Fibroblast of upper back skin (primary cell): ENCODE measurements at regions not wholly inside any gene's neighbourhood (a gene's known extent, or its start where the extent isn't known, plus 50 kb on each side); places are given as distances from the start of the nearest gene placed in this dataset.

Experiments
- DNase-seq: peaks from one replicate; pipeline ENCODE4 v3.0.0-alpha.2; 2013

DNA sequence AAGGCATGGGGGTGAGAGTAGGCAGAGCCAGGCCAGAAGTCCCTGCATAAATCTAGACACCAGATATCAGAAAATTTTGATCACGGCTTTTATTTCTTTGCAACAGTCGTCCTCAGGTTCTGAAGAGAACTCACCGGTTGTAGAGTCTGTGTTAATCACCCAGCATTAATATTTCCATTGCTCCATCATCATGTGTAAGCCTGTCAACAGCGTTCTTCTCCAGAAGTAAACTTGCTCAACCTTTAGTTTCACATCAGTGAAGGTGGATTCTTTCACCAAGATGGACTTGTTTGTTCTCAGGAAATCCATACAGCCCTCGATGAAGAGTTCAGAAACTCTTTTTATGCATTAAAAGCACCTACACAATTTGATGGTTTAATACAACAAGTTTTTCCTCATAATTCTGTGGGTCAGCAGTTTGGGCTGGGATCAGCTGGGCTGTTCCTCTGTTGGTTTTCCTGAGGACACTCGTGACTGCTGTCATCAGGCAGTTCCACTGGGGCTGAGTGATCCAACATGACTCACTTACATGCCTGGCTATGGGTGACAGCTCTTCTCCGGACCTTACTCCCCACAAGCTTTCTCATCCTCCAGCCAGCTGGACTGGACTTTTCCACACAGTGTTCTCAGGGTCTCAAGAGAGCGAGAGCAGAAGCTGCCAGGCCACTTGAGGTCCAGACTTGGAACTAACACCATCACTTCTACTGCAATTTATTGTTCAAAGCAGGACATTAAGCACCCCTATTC, 303.4 kb downstream of the ZNF621 start:
- DNase-seq, result no peak

GRCh38 chr3:40828741-40829415, 304.1 kb downstream of the ZNF621 start:
- DNase-seq, result no peak

GRCh38 chr3:40829876-40830275, 305.1 kb downstream of the ZNF621 start:
- DNase-seq, result no peak

DNA sequence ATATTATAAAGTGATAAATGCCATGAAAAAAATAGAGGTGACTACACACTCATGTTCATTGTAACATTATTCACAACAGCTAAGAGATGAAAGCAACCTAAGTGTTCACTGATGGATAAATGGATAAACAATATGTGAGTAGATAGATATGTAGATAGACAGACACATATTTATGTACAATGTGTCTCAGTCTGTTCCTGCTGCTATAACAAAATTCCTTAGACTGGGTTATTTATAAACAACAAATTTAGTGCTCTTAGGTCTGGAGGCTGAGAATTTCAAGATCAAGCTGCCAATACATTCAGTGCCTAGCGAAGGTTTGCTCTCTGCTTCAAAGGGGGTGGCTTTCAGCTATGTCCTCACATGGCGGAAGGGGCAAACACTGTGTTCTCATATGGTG, 312.5 kb downstream of the ZNF621 start:
- no peak for DNase-seq

DNA sequence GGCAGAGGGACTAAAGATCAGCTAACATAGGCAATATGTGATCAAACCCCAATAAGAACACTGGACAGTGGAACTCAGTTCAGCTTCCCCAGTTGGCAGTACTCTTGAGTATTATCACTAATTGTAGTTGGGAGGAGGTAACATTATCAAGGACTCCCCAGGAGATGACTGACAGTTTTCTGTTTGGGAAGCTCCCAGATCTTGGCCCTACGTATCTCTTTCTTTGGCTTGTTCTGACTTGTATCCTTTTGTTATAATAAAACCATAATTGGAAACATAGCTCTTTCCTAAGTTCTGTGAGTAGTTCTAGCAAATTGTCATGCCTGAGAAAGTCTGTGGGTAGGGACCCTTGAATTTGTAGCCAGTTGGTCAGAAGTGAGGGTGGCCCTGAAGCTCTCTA, 316.4 kb downstream of the ZNF621 start:
- no peak for DNase-seq

DNA sequence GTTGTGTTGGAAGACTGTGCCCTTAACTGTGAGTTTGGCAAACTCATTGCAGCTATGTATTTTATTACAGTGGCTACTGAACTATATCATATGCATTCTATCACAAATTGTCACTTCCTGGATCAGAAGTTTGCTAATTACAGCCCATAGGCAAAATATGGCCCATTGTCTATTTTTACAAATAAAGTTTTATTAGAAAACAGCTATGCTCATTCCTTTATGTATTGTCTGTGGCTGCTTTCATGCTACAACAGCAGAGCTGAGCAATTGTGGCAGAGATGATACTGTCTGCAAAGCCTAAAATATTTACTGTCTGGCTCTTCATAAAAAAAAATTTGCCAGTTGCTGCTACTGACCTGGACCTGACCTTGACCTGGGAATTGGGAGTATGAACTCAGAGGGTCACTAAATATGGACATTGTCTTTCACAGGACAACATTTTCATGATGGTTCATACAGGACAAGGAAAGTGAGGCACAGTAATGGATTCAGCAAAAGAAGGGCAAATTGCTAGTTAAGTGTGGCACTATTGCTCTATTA, 316.9 kb downstream of the ZNF621 start:
- no peak for DNase-seq

DNA sequence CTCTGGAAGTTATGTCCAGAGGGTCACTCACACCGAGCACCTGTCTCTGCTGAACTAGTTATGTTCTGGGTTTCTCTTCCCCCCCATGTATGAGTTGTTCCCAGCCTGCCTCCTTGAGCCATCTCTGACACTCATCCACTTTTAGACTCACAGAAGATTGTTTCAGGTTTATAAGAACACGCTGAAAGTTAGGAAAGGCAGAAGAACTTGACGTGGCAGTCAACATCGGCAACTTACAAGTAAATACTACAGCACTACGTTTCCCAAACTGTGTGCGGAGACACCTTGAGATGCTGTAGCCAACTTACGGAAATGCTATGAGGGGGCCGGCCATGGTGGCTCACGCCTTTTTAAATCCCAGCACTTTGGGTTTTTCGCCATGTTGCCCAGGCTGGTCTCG, 318.0 kb downstream of the ZNF621 start:
- DNase-seq, result no peak

GRCh38 chr3:40843208-40843624, 318.5 kb downstream of the ZNF621 start:
- no peak for DNase-seq

DNA sequence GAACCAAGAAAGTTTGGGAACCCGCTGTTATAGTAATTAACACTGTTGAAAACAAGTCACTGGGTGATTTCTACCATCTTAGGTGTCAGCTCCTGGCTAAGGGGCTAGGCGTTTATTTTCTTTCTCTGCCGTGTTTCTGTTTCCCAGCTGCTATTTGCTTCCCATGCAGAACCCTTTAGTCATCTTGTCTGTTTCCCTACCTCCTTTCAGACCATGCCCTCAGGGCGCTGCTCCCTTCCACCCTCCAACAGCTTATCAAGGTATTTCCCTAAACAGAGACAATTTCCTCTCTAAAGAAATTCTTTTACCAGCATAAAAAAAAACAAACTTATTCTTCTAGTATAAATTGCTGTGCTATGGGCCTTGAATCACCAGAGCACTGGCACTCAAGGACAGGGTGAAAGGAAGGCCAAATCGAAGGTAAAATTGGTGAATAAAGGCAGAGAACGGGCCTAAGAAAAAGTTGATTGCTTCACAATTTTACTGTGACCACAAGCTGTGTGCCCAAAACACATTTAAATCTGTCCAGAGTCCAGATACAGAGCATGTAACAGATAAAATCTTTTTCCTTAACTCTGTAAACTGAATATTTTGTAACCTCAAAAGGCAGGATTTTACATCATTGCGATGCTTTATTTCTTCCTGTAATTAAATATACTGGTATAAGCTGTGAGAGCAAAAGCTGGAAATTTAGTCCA, 319.2 kb downstream of the ZNF621 start:
- no peak for DNase-seq

DNA sequence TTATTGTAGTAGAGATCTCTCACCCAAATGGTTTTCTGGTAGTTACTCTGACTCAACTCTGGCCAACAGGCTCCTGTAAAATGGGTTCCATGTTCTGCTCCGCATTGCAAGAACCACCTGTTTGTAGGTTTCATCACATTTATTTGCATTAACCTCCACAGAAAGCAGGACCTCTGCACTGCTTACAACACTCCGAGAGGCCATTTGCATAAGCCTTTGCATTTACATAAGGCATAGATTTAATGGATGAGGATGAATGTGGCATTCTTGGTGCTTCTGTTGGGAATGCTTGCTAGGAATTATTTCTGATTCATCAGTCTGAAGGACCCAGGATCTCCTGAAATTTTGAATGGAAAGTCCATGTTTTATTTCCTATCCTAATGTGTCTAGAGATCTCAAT, 320.1 kb downstream of the ZNF621 start:
- DNase-seq, result no peak

DNA sequence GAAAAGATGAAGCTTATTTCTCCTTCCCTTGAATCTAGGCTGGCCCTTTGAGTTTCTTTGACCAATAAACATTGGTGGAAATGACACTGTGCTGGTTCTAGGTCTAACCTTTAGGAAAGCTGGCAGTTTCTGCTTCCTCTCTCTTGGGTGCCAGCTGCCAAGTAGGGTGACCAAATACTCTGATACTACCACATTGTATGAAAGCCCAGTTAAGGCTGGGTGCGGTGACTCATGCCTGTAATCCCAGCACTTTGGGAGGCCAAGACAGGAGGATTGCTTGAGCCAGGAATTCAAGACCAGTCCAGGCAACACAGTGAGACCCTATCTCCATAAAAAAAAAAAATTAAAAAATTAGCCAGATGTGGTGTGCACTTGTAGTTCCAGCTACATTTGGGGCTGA, 320.7 kb downstream of the ZNF621 start:
- no peak for DNase-seq

GRCh38 chr3:40845916-40846315, 321.2 kb downstream of the ZNF621 start:
- no peak for DNase-seq

DNA sequence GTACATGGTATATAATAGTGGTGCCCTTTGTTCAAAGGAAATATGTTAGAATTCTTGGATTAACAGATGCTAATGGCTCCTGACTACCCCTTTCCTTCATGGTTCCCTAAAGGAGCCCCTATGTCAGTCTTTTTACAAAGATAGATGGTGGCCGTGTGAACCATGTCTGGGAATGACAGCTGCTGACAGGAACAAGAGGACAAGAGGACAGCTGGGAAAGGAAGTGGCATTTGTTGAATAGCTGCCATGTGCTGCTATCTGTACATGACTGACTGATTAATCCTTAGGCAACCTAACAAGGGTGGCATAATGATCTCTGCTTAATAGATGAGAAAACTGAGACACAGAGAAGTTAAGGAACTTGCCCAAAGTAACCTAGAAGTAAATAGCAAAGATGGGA, 321.7 kb downstream of the ZNF621 start:
- no peak for DNase-seq

- DNase-seq, result peak; percentile 69
Measured at GRCh38 chr3:40847551-40847992, 322.8 kb downstream of the ZNF621 start.

GRCh38 chr3:40848421-40848820, 323.7 kb downstream of the ZNF621 start:
- no peak for DNase-seq

- DNase-seq, result no peak
Measured at GRCh38 chr3:40850861-40851260, 326.1 kb downstream of the ZNF621 start.

- no peak for DNase-seq
Measured at GRCh38 chr3:40851836-40852235, 327.1 kb downstream of the ZNF621 start.

DNA sequence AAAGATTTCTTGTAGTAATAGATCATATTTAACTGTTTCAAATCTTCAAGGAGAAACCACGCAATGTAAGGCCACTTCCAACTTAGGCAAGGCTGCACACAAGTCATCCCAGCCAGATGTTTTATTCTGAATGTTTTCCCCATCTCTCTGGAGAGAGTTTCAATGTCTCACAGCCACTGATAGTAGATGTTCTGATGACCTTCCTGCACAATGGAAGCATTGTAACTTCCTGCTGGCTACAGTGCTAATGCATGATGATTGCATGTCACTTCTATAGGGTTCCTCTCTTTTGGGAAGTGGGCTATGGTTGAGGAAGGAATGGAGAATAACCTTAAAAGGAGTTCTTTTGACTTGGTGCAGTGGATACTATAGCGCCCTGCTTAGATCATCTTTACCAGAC, 328.0 kb downstream of the ZNF621 start:
- no peak for DNase-seq

- DNase-seq, result no peak
Measured at GRCh38 chr3:40853474-40853873, 328.7 kb downstream of the ZNF621 start.

DNA sequence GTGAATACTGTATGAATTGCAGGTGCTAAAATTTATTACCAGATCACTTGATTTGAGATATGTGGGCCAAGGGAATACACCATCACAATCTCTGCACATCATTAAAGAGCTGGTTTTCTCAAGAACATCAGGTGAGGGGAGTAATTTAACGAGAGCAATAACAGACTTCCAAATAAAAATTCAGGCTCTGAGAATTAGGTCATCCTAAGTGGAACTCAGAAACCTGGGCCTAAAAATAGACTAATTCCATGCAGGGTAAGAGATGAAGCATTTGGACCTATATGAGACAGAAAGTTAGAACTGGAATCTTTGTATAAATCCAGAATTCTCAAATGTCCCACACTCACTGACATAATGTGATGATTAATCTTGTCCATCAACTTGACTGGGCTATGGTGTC, 331.1 kb downstream of the ZNF621 start:
- DNase-seq, result no peak

- DNase-seq, result no peak
Measured at GRCh38 chr3:40858364-40859115, 333.8 kb downstream of the ZNF621 start.

DNA sequence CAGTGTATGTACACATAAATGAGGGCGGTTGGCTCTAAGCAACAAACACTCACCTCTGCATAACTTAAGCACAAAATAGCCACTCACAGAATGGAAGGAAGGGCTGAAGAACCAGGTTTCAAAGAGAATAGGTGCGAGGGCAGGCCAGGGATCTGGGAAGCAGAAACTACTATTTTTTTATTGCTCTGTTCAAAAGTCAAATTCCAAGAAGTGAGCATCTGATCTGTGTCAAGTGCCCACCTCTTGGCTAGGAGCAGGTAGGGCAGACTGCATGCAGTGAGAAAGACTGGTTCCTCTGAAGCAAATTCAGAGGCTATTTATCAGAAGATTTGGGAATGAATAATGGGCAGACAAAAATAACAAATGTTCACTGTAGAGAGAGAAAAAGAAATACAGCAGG, 336.4 kb upstream of the CTNNB1 start:
- no peak for DNase-seq
